GM19099 (cell line): ENCODE measurements at regions not wholly inside any gene's neighbourhood (a gene's known extent, or its start where the extent isn't known, plus 50 kb on each side); places are given as distances from the start of the nearest gene placed in this dataset.

Source experiments
- POLR2A ChIP-seq: IDR thresholded peaks from 3 replicates; pipeline ENCODE4 v1.6.1; 2011; ENCODE audit warnings: low read depth; ENCODE audit not compliant: insufficient read length; ENCODE audit errors: extremely low read depth

DNA sequence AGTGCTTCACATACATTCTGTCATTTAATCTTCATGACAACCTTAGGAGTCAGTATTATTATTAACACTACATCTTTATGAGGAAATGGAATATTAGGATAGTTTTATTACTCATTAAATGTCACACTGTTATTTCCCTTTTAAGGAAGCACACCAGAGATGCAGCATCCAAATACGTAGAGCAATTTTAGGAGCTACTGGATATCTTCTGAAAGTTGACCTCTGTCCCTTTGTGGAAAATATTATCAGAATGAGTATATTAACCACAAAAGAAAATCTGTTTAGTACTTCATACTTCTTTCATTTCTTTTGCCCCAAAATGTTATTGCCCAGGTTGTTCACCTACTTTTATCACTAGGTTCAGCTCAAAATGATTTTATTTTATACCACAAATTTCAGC lies 72.9 kb upstream of the APCDD1 start:
- TF ChIP-seq POLR2A: no peak

DNA sequence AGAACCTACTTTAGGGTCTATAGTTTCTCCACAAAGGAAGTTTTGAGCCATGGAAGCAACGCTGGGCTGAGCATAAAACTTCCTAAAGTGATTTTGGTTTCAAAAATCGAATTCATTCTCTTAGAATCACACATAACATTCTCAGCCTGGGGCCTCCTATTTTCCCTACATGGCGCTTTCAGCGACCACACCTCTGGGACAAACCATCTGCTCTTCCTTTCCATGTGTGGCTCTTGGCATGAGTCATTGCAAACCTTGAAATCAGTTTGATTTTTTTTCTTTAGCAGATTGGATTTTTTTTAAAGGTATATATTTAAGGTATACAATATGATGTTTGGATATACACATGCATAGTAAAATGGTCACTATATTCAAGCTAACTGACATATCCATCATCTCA lies 72.5 kb upstream of the APCDD1 start:
- no peak for TF ChIP-seq POLR2A

DNA sequence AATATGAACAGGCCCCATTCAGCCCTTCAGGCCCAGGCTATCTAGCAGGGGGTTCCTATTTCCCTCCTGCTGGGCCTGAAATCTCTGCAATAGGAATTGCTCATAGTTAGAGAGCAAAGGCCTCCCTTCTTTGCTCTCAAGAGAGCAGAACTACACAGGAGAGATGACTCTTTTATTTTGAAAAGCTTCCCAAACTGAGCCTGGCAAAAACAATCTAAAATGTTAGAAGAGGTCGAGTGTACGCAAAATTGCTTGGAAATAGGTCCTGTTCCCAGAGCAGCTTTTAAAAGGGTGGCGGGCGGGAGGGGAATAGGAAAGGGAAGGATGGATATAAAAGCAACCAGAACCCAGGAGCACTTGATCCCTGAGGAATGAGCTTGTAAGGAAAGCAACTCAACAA lies 68.4 kb upstream of the APCDD1 start:
- no peak for TF ChIP-seq POLR2A

DNA sequence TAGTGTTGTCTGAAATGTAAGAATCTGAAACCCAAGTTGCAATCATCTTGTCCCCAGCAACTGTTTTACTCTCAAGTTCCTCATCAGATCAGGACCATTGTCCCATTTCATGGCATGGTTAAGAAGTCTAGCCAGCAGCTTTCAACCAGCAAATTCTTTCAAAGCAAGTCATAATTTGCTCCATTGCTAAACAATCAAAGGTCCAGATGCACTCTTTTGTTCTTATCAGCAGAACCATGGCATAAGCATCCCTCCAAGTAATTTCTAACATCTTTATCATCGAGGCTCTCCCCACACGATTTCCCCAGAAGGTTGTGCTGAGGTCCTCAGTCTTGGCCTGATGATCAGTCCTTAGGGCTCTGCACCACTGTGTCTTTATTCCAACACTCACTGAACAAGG lies 67.5 kb upstream of the APCDD1 start:
- no peak for TF ChIP-seq POLR2A

DNA sequence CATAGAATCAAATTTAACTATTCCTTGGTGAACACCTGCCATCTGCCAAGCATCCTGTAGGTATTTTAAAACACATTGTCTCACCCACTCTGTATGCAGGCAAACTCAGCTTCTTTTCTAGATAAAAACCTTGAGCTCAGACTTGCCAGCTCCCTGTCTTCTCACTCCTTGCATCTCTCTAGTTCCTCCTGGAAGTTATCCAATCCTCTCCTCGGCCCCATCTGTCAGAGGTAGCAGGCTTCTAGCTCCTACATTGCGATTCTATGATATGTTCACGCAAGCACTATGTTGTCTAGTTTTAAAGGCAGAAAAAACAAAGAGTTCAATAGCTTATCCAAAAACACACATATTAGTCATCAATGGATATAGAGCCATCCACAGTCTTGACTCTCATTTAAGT lies 67.0 kb upstream of the APCDD1 start:
- TF ChIP-seq POLR2A: no peak

DNA sequence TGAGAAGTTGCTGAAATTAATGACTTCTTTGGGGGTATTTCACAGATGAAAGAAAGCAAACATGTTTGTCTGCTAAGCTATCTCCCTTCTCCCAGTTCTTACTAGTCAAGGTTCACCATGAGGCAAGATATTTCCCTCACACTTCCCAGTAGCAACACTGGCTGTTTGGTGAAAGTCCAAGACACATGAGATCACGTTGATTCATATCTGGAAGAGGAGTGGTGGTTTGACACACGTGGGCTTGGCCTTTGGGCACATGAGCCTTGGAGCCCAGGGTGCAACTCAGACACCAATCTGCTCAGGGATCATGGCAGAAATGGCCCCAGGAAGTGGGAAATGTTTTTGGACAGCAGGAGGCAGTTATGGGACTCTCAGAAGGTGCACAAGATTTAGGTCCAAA lies 66.1 kb upstream of the APCDD1 start:
- TF ChIP-seq POLR2A: no peak

DNA sequence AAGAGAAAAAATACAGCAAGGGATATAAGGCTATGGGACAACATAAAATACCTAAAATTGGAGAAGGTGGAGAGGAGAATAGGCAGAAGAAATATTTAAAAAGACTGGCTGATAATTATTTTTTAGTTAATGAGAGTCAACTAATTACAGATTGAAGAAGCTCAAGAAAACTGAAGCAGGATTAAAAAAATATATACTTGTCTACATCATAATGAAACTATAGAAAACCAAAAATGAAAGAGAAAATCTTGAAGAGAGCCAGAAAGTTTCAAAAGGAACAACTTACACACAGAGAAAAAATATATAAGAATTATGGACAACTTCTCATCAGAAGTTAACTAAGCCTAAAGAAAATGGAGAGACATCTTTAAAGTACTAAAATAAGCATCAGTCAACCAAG lies 62.9 kb upstream of the APCDD1 start:
- TF ChIP-seq POLR2A: no peak

DNA sequence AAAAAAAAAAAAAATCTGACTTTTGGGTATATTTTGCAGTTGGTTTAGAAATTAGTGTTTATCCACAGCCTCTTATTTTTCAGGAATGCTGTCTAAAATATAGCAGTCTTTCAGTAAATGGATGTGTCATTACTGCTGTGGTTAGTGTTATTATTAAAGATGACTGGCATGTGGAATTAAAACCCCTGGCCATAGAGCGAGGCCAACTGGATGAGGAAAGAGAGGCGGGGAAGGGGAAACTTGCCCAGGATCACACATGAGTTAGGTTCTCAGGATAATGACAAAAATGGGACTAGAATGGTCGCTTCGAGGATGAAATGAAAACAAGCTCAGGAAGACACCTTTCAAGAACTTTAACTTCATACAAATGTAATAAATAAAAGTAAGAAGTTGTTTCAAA lies 57.4 kb upstream of the APCDD1 start:
- no peak for TF ChIP-seq POLR2A

DNA sequence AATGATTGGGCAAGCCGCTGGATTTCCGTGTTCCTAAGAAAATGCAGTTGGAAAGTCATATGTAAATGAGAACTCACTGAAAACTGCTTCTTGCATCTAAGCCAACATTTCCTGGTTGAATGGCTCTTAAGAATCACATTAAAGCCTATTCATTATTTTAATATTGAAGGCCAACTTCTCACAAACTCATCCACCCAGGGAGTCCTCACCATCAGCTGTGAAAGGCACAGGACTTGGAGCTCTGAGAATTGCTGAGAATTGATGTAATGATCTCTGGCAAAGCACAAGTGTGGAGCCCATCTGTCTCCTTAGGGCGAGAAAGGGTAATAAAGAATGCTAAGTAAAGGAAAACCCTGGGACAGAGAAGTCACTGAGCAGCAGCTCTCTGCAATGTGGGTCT lies 55.9 kb upstream of the APCDD1 start:
- TF ChIP-seq POLR2A: no peak

DNA sequence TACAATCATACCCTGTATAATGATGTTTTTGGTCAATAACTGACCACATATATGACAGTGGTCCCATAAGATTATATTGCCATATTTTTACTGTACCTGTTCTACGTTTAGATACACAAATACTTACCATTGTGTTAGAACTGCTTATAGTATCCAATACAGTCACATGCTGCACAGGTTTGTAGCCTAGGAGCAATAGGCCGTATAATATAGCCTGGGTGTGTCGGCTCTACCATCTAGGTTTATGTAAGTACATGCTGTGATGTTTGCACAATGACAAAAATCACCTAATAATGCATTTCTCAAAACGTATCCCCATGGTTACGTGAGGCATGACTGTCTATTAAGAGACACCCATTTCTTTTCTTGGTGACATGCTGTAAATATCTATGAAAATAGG lies 55.0 kb upstream of the APCDD1 start:
- TF ChIP-seq POLR2A: no peak

DNA sequence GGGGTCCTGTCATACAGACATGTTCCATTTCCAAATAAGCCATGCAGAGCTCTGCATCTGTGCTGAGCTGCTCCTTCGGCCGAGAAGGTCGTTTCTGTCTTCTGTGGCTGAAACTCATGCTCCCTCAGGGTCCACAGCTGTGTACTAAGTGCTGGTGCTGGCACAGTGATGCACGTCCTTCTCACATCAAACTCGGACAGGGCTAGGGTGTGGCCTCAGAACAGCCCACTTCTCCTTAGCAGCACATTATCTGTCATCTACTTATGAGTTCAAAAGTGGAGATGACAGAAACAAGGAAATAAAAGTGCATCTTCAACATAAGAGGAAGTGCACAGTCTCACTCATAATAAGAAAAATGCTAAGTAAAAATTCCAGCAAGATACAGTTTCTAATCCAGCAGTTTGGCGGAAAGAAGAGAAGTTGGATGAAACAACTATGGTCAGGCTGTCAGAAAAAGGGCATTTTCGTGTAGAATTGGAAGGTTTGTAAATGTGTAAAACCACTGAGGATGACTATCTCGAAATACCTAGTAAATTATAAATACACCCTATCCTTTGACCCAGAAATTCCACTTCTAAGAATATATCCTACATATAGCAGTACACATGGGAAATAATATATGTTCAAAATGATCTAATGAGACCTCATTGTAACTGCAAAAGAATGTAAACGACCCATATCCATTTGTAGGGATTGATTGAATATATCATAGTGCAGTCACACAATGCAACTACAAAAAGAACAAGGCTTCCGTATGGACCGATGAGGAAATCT lies 53.7 kb upstream of the APCDD1 start:
- no peak for TF ChIP-seq POLR2A

DNA sequence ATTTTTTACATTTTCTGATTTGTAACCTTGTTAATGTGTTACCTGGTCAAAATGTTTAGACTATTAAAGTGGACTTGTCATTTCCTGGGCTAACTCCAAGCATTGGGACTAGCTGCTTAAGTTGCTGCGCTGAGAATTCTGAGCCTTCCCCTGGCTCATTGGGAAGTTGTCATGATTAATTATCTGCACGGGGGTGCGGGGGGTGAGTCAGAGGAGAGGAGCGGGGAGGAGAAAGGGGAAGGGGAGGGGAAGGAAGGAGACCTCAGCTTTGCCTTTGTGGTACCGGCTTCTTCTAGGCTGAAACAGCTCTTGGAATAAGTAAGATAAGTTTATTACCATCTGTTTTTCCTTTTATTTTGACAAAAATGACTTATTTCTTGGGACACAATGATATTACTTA lies 52.9 kb upstream of the APCDD1 start:
- TF ChIP-seq POLR2A: no peak

DNA sequence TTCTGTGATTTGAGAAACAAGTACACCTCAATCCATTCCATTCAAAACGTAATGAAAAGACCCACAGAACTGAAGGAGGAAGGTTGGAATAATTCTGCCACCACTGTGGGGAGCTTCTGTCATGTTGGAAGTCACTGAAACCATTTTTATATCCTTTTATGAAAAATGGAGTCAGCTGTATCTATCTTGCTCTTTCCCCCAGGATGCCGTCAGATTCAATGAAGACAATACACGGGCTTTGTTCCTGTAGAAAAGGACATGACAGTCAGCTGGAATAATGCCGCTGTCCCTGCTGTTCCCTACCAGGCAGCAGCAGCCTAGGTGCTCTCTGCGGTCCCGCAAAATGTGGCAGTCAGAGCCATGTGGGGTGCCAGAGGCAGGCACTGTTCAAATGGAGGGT lies 52.5 kb upstream of the APCDD1 start:
- TF ChIP-seq POLR2A: no peak

DNA sequence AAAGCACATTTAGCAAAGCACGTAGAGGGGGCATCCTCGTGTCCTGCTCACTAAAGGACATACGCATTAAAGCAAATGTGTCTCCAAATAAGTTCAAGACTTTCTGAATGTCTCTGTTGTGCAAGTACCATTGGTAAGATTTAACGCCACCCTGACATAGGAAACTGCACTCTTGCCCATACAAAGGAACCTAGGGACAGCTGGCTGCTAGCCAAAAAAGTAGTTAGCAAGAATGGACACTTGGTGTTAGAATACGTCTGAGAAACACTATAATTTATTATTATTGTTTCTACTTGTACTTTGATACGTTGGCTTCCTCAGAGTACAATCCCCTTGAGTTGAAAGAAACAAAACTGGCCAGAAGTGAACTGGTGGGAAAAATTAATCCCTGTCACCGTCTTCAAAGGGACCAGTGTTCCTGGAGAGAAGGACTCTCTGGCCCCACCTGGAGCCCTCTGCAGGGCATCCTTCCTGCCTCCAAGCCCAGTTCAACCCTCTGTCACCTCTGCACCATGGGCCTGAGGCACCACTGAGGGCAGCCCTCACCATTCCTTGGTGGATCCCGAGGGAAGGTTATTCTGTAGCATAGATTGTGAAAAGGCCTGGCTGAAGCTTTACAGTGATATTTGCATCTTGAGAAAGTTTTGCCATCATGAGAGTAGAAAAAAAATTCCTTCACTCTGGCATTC lies 51.4 kb upstream of the APCDD1 start:
- no peak for TF ChIP-seq POLR2A

DNA sequence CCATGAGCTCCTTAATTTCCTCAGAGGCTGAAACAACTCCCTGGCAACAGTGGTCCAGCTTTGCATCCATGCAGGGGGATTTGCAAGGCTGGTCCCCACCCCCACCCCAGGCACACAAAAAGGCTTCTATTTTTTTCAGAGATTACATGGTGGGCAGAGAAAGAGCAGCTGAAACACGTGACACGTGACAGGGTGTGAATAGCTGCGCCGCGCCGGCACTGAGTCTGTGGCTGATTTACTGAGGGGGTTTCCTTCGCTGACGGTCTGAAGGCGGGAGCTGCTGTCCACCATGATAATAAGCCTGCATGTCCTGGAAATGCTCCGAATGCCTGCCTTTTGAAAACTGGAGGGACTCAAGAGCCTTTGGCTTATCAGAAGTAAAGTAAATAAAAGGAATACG lies 50.7 kb upstream of the APCDD1 start:
- no peak for TF ChIP-seq POLR2A

DNA sequence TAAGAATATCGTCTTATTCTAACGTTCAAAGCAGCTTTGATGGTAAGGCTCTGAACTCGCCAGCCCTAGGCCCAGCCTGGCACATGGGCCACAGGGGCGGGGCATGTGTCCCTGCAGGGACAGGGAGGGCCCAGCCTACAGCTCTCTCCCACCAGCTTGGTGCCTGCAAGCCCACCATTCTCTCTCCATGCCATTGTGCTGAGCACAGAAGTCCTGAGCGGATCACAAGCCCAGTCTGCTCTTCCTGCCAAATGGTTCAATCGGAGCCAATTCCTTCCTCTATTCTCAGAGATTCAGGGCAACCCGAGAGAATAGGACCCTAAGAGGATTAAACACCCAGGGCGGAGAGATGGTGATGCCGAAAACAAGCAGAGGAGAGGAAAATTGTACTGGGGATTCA lies 50.3 kb upstream of the APCDD1 start:
- no peak for TF ChIP-seq POLR2A
